HEK293 (cell line): ENCODE measurements at regions not wholly inside any gene's neighbourhood (a gene's known extent, or its start where the extent isn't known, plus 50 kb on each side); places are given as distances from the start of the nearest gene placed in this dataset.

Source experiments
- CTCF ChIP-seq: fragments of 450-650 bp; formaldehyde crosslinking; IDR thresholded peaks from 2 replicates; pipeline ENCODE4 v1.5.1; 2016; ENCODE audit warnings: missing biosample characterization, missing genetic modification characterization
- KLF10 ChIP-seq: fragments of 450-650 bp; IDR thresholded peaks from 2 replicates; pipeline ENCODE4 v1.5.1; 2018; ENCODE audit warnings: missing biosample characterization, mild to moderate bottlenecking, missing genetic modification characterization
- KLF8 ChIP-seq: fragments of 450-650 bp; formaldehyde crosslinking; IDR thresholded peaks from 2 replicates; pipeline ENCODE4 v1.5.1; 2016; ENCODE audit warnings: missing biosample characterization, missing genetic modification characterization
- MZF1 ChIP-seq: fragments of 450-650 bp; formaldehyde crosslinking; IDR thresholded peaks from 2 replicates; pipeline ENCODE4 v1.5.1; 2017; ENCODE audit warnings: missing biosample characterization, missing genetic modification characterization, borderline replicate concordance
- OVOL3 ChIP-seq: fragments of 450-650 bp; formaldehyde crosslinking; IDR thresholded peaks from 2 replicates; pipeline ENCODE4 v1.5.1; 2016; ENCODE audit warnings: missing biosample characterization, missing genetic modification characterization
- SALL2 ChIP-seq: fragments of 450-650 bp; formaldehyde crosslinking; IDR thresholded peaks from 2 replicates; pipeline ENCODE4 v1.5.0; 2017; ENCODE audit warnings: missing biosample characterization, mild to moderate bottlenecking, missing genetic modification characterization, borderline replicate concordance
- ZBTB20 ChIP-seq: fragments of 450-650 bp; formaldehyde crosslinking; IDR thresholded peaks from 2 replicates; pipeline ENCODE4 v1.5.1; 2016; ENCODE audit warnings: missing biosample characterization, missing genetic modification characterization
- ZNF280D ChIP-seq: fragments of 450-650 bp; formaldehyde crosslinking; IDR thresholded peaks from 2 replicates; pipeline ENCODE4 v1.5.1; 2016; ENCODE audit warnings: missing biosample characterization, missing genetic modification characterization
- ZNF692 ChIP-seq: fragments of 450-650 bp; formaldehyde crosslinking; IDR thresholded peaks from 2 replicates; pipeline ENCODE4 v1.5.1; 2016; ENCODE audit warnings: missing biosample characterization, missing genetic modification characterization
- ZNF747 ChIP-seq: fragments of 450-650 bp; formaldehyde crosslinking; IDR thresholded peaks from 2 replicates; pipeline ENCODE4 v1.5.1; 2016; ENCODE audit warnings: missing biosample characterization, missing genetic modification characterization
- ZNF792 ChIP-seq: fragments of 450-650 bp; formaldehyde crosslinking; IDR thresholded peaks from 2 replicates; pipeline ENCODE4 v1.5.1; 2016; ENCODE audit warnings: missing biosample characterization, missing genetic modification characterization

GRCh38 chr12:58654021-58654420 is 266.3 kb downstream of the LRIG3 start:
- TF ChIP-seq CTCF (no peak), ZNF280D (tag by site-specific recombination) (no peak), ZNF692 (tag by site-specific recombination) (no peak), KLF10 (tag by site-specific recombination) (no peak), MZF1 (no peak), OVOL3 (no peak), ZNF747 (tag by site-specific recombination) (no peak), ZNF792 (tag by site-specific recombination) (no peak), ZBTB20 (tag by site-specific recombination) (no peak), SALL2 (no peak), KLF8 (tag by site-specific recombination) (no peak)
